ENCODE measurements at regions not wholly inside any gene's neighbourhood (a gene's known extent, or its start where the extent isn't known, plus 50 kb on each side); places are given as distances from the start of the nearest gene placed in this dataset.
A peak's percentile ranks its signal among the peaks of the same experiment; 100 is the strongest.
"Not testable (repeated sequence)": the region's sequence is repeated elsewhere in the genome, so short reads cannot be mapped to it uniquely, and the experiment has no call there.

- DNase-seq (ENCODE audit: low read depth): no peak
Observed at GRCh38 chr3:14252321-14253021, 73.9 kb downstream of the LSM3 start.

- DNase-seq (ENCODE audit: low read depth): peak; percentile 73
Observed at GRCh38 chr3:14253022-14253706, 74.5 kb downstream of the LSM3 start.

DNA sequence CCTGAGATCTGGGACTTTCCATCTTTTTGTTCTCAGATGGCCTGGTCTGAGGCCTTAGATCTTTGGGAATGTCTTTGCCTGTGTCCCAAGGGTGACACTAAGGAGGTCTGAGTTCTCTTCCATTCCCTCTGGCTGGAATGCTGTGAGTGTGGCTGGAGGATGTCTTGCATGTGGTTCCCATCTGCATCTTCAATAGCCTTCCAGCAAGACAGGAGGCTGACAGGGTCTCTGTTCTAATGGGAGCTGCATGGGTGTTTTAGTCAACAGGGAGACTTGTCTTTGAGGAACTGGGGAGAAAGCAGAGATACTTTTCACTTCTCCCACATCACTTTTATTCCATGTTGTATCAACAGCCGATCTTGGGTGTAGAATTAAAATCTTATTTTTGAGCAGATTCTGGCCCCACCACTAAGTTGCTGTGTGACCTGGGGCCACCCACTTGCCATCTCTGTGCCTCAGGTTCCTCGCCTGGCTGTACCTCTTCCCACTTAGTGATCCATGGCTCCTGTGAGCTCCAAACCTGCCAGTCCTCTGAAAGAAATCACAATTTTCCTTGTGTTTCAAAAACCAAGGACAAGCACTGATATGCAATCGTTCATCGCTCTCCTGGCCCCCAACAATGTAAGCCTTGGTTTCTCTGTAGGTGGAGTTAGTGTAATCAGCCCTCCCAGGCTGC lies 75.2 kb downstream of the LSM3 start:
- DNase-seq (ENCODE audit: low read depth): peak; percentile 42

GRCh38 chr3:14254812-14255702 lies 76.4 kb downstream of the LSM3 start:
- no peak for DNase-seq (ENCODE audit: low read depth)

DNA sequence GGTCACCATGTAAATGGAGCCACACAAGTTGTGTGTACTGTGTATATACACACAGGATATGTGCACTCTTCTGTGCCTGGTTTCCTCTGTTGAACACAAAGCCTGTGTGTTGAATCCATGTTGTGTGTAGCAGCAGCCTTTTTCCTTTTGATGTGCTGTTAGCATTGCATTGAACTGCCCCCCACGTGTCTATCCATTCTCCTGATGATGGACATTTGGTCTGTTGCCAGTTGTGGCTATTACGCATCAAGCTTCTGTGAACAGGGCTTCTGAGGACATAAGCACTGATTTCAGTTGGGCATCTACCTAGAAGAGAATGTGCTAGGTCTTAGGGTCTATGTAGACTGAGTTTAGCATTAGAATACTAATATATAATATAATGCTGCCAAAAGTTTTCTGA lies 77.4 kb downstream of the LSM3 start:
- no peak for DNase-seq (ENCODE audit: low read depth)

GRCh38 chr3:14256561-14257342 lies 78.1 kb downstream of the LSM3 start:
- DNase-seq (ENCODE audit: low read depth): no peak

DNA sequence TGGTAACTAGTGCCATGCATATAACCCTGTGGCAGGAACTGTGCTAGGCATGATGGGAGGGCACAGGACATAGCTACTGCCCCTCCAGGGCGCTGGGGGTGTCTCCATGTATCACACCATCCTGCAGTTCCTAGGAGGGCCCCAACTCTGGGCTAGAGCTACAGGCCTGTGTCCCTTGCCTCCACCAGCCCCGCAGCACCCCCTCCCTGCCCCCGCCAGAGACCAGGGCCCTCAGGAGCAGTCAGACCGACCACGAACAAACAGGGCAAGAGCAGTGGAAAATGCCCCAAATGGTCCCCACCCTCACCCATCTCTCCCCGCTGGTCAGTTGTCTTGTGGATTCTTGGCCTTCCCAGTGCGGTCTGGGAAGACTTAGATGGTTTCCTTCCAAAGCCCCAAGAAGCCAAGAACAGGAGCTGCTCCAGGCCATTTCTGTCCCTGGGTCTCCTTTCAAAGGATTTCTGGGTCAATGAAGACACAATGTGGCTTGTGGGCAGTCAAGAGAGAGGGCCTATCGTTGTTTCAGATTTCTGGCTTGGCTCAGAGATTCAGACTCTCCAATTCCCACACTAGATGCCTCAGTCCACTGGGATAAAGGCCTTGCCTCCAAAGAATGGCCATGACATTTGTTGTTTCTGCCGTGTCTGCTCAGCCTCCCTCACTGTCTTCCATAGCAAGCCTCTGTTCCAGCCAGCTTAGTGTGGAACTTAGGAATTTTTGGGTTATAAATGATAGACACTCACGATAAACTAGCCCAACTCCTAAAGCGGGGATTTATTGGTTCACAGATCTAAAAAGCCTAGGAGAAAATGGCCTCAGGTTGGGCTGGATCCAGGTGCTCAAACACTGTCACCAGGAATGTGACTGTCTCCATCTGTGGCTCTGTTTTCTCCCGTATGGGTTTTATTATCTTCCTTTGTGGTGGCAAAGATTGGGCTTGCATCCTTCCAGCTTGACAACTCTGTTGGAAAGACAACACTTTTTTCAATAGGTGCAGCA lies 80.6 kb downstream of the LSM3 start:
- DNase-seq (ENCODE audit: low read depth): no peak

DNA sequence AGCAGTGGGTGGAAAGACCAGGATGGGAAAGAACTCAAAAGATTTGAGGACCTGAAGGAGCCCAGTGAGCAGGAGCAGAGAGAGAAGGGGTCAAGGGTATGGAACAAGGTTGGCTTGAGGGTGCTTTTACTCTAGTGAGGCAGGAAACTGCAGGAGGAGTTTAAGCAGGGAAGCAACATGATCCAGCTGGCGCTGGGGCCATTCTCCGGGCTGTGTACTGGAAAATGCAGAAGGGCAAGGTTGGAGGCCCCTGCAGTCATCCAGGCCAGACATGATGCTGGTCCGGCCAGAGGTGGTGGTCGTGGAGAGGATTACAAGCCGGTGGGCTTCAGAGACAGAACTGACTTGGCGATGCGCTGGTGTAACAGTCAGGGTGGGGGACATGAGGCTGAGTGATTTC lies 81.8 kb downstream of the LSM3 start:
- no peak for DNase-seq (ENCODE audit: low read depth)

GRCh38 chr3:14261229-14261628 lies 82.6 kb downstream of the LSM3 start:
- peak; percentile 78 for DNase-seq (ENCODE audit: low read depth)

GRCh38 chr3:14262212-14262611 lies 83.6 kb downstream of the LSM3 start:
- DNase-seq (ENCODE audit: low read depth): peak; percentile 29

DNA sequence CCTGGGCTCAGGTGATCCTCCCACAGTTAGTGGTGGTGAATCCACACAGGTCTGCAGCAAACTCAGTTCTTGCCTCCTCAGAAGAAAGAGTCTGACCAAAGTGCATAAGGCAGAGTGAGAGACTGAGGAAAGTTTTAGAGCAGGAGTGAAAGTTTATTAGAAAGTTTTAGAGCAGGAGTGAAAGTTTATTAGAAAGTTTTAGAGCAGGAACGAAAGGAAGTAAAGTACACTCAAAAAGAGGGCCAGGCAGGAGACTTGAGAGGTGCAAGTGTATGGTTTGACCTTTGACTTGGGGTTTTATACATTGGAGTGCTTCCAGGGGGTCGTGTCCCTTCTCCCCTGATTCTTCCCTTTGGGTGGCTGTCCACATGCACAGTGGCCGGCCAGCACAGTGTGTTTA lies 84.2 kb downstream of the LSM3 start:
- DNase-seq (ENCODE audit: low read depth): no peak

DNA sequence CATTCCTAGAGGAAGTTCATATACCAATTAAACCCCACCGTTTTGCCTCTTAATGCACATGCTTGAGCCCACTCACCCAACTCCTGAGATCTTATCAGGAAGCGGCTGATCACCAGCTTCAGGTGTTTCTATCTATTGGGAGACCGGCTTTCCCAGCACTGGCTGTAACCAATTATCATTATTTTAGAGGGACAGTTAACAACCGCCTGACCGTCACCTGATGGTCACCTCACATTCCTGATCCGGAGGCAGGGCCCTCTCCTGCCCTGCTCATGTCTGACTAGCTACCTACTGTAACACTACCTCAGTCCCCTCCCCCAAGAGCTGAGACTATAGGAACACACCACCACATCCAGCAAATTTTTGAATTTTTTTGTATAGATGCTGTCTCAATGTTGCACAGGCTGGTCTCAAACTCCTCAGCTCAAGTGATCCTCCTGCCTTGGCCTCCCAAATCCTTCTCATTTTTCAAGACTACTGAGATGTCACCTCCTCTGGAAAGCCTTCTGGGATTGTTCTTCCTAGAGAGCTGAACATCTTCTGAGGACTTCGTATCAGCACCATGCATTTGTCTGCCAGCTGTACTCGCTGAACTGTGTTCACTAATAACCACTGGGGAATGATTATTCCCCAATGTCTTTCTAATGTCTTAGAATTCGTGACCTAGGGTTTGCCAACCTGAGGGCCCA lies 84.8 kb downstream of the LSM3 start:
- DNase-seq (ENCODE audit: low read depth): no peak

- DNase-seq (ENCODE audit: low read depth): peak; percentile 63
Observed at GRCh38 chr3:14265246-14265962, 86.8 kb downstream of the LSM3 start.

GRCh38 chr3:14266361-14266760 lies 87.7 kb downstream of the LSM3 start:
- DNase-seq (ENCODE audit: low read depth): peak; percentile 91

DNA sequence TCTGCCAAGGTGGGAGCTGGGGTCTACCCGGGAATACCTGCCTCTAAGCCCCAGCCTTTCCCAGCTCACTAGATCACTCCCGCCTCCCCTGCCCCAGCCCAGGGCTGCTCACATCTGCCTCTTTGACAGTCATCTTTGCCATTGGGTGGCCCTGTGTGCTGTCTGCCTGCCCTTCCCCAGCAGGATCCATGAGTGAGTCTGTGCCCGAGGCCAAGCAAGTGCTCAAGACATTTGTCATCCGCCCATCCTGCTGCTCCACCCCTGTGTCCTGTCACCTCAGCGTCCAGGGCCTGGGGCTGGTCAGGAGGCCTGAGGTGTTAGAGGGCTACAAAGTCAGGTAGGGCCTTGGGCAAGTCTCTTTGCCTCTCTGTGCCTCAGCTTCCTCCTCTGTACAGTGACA lies 89.4 kb downstream of the LSM3 start:
- peak; percentile 34 for DNase-seq (ENCODE audit: low read depth)

DNA sequence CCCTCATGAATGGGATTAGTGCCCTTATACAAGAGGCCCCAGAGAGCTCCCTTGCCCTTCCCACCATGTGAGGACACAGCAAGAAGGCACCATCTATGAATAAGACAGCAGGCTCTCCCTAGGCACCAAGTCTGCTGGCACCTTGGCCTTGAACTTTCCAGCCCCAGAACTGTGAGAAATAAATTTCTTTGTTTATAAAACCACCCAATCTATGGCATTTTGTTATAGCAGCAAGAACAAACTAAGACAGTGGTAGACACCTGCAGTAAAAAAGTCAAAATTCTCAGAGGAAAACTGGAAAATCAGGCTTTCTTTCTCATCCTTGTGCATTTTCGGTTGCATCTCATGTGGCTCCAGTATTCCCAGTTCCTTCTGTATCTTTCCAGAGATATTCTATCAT lies 90.3 kb downstream of the LSM3 start:
- DNase-seq (ENCODE audit: low read depth): no peak

DNA sequence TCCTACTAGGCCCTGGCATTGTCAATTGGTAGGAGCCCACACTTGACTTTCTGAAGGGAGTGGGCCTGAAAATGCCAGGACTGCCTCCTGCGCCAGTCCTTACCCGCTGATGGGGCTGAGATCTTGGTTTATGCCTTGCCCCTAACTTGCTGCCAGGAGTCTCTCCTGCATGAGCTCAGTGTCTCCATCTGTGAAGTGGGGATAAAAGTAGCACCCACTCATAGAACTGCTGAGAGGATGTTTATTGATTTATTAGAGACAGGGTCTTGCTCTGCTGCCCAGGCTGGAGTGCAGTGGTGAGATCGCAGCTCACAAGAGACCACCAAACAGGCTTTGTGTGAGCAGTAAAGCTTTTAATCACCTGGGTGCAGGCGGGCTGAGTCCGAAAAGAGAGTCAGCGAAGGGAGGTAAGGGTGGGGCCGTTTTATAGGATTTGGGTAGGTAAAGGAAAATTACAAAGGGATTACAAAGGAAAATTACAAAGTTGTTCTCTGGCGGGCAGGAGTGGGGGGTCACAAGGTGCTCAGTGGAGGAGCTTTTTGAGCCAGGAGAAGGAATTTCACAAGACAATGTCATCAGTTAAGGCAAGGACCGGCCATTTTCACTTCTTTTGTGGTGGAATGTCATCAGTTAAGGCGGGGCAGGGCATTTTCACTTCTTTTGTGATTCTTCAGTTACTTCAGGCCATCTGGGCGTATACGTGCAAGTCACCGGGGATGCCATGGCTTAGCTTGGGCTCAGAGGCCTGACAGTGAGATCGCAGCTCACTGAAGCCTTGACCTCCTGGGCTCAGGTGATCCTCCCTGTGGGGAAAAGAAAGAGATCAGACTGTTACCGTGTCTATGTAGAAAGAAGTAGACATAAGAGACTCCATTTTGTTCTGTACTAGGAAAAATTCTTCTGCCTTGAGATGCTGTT lies 93.7 kb downstream of the LSM3 start:
- DNase-seq (ENCODE audit: low read depth): not testable (repeated sequence)
